HUES6 (cell line): ENCODE measurements at regions not wholly inside any gene's neighbourhood (a gene's known extent, or its start where the extent isn't known, plus 50 kb on each side); places are given as distances from the start of the nearest gene placed in this dataset.

Experiments used
- H3K27ac ChIP-seq: 2 replicates; pipeline ENCODE4 v1.7.0; 2013; ENCODE audit warnings: low read depth, mild to moderate bottlenecking, low read length, inconsistent platforms
- H3K27me3 ChIP-seq: 2 replicates; pipeline ENCODE4 v1.6.1; 2013; ENCODE audit warnings: low read length; ENCODE audit not compliant: control insufficient read depth, insufficient read depth
- H3K36me3 ChIP-seq: 2 replicates; pipeline ENCODE4 v1.6.1; 2013; ENCODE audit warnings: low read length; ENCODE audit not compliant: control insufficient read depth, insufficient read depth
- H3K4me1 ChIP-seq: 2 replicates; pipeline ENCODE4 v1.6.1; 2013; ENCODE audit warnings: low read length; ENCODE audit not compliant: control insufficient read depth, insufficient read depth
- H3K4me3 ChIP-seq: 2 replicates; pipeline ENCODE4 v1.5.1; 2013; ENCODE audit warnings: low read depth, low read length
- H3K9ac ChIP-seq: one replicate; pipeline ENCODE4 v1.6.1; 2013; ENCODE audit warnings: mild to moderate bottlenecking, low read length
- H3K9me3 ChIP-seq: 2 replicates; pipeline ENCODE4 v1.6.1; 2013; ENCODE audit warnings: low read depth, low read length; ENCODE audit not compliant: control insufficient read depth, insufficient read depth

- Histone ChIP-seq H3K9me3 (no peaks in the 10 kb centered on the region), H3K9ac (no peak overlapping the region), H3K4me1 (no peaks in the 10 kb centered on the region), H3K36me3 (no peaks in the 10 kb centered on the region), H3K4me3 (no peak overlapping the region), H3K27me3 (no peaks in the 10 kb centered on the region), H3K27ac (no peak overlapping the region)
These were observed 766.9 kb upstream of the NR2F2 start for GRCh38 chr15:95563634-95564033.

DNA sequence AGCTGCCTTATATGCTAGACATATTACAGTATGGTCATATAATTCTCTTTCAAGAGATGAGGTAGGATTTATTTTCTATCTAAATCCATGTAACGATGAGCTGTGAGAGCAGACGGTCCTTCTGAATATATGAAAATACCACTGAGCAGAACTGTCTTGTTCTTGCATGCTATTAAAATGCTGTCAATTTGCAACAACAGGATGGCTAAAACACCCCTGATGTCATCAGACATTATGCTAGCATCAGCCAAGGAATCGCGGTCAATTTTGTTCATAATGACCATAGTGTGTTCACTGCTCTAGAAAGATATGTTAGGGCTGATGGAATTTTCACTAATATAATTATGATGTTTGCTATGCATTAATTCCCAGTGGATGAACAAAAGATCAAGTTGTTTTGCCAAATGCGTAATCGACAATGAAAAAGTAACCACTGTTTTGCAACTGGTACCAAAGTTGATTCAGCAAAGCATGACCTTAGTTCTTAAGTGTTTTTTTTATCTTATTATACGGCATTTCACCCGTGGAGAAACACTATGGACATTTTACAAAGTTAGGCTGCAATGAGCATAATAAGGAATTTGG lies 765.4 kb upstream of the NR2F2 start:
- Histone ChIP-seq H3K4me3 (no peak overlapping the region), H3K9me3 (no peaks in the 10 kb centered on the region)

DNA sequence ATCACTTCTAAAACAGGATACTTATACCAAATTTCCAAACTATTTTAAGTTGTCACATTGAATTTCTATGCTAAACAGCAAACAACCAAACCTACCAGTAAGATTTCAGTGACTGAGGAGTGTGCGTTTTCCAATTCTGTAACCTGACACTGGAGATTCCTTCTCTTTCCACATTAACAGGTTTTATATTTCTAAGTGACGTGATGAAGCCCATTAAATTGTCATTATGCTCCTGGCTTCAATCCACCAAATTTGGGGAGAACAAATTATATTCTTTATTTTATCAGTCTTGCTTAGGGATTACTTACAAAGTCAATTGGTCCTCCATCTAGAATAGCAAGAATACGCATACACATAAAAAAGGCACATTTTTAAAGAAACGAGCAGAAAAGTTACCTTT lies 764.8 kb upstream of the NR2F2 start:
- no peaks in the 10 kb centered on the region for H3K9me3 ChIP-seq

More for the DNA sequence above, 765.4 kb upstream of the NR2F2 start:
- H3K9ac ChIP-seq, result no peak overlapping the region
- H3K27ac ChIP-seq, result no peak overlapping the region
- no peaks in the 10 kb centered on the region for H3K27me3 ChIP-seq
- no peaks in the 10 kb centered on the region for H3K36me3 ChIP-seq
- H3K4me1 ChIP-seq, result no peaks in the 10 kb centered on the region

DNA sequence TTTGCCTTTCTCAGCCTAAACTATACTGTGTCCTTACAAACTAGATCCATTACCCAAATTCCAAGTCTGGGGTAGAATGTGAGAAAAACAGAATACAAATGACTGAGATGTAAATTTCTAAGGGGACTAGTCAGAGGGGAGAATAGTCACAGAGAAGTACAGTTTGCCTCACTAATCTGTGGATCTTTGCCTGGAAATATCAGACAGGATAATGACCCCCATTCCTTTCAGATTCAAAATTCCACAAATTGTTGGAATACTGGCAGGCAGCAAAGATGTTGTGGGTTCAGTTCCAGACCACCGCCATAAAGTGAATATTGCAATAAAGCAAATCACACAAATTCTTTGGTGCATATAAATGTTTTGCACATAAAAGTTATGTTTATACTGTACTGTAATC lies 762.8 kb upstream of the NR2F2 start:
- no peaks in the 10 kb centered on the region for H3K27me3 ChIP-seq
- H3K9ac ChIP-seq, result no peak overlapping the region
- H3K27ac ChIP-seq, result no peak overlapping the region
- H3K4me3 ChIP-seq, result no peak overlapping the region
- H3K4me1 ChIP-seq, result no peaks in the 10 kb centered on the region
- peaks cover 4% of the 10 kb centered on the region; the same call in 1 of the 2 replicates for H3K9me3 ChIP-seq
- H3K36me3 ChIP-seq, result no peaks in the 10 kb centered on the region

More for the DNA sequence above, 764.8 kb upstream of the NR2F2 start:
- no peaks in the 10 kb centered on the region for H3K27me3 ChIP-seq
- no peak overlapping the region for H3K4me3 ChIP-seq
- H3K4me1 ChIP-seq, result no peaks in the 10 kb centered on the region
- H3K27ac ChIP-seq, result no peak overlapping the region
- H3K36me3 ChIP-seq, result no peaks in the 10 kb centered on the region
- H3K9ac ChIP-seq, result no peak overlapping the region

DNA sequence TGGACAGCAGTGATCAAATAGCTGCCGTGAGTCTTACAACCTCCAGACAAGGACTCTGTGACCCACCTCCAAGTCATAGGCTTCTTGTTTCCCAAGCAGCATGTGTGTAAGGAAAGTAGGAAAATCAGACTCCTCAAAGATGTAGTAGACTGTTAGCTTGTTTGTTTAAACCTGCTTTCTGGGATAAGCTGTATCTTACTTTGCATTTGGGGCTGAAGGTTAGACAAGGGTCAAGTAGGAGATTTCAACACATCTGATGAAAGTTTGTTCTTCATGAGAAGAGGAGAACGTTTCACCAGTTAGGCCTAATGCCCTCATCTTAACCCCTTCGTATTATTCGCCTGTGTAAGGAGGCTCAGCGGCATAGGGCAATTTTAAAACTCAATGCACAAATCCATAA lies 756.4 kb upstream of the NR2F2 start:
- Histone ChIP-seq H3K4me3 (no peak overlapping the region), H3K36me3 (no peaks in the 10 kb centered on the region), H3K9ac (no peak overlapping the region), H3K27ac (no peak overlapping the region), H3K9me3 (peaks cover 4% of the 10 kb centered on the region; the same call in 1 of the 2 replicates), H3K4me1 (no peaks in the 10 kb centered on the region), H3K27me3 (no peaks in the 10 kb centered on the region)

- Histone ChIP-seq H3K9ac (no peak overlapping the region), H3K4me3 (no peak overlapping the region), H3K4me1 (no peaks in the 10 kb centered on the region), H3K27me3 (no peaks in the 10 kb centered on the region), H3K27ac (no peak overlapping the region), H3K9me3 (no peaks in the 10 kb centered on the region), H3K36me3 (no peaks in the 10 kb centered on the region)
These were observed 752.6 kb upstream of the NR2F2 start for GRCh38 chr15:95577927-95578326.

DNA sequence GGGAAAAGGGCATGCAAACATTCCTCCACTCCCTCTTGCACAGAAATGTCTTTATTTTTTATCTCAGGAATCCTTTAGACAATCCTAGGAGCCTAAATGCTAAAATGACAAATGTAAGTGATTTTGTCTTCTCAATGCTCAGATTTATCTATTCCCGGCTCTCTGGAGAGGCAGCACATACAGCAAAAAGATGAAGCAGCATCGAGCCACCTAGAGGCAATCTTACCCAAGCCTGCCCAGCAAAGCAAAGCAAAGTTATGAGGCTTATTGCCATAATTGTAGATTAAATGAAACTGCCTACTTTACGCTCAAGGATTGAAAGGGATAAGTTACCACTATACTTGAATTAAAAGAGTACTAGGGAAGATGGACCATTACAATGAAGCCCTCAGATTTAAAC lies 750.4 kb upstream of the NR2F2 start:
- no peaks in the 10 kb centered on the region for H3K36me3 ChIP-seq
- H3K27ac ChIP-seq, result no peak overlapping the region
- no peak overlapping the region for H3K4me3 ChIP-seq
- no peaks in the 10 kb centered on the region for H3K4me1 ChIP-seq
- H3K9ac ChIP-seq, result no peak overlapping the region
- no peaks in the 10 kb centered on the region for H3K27me3 ChIP-seq
- H3K9me3 ChIP-seq, result no peaks in the 10 kb centered on the region

DNA sequence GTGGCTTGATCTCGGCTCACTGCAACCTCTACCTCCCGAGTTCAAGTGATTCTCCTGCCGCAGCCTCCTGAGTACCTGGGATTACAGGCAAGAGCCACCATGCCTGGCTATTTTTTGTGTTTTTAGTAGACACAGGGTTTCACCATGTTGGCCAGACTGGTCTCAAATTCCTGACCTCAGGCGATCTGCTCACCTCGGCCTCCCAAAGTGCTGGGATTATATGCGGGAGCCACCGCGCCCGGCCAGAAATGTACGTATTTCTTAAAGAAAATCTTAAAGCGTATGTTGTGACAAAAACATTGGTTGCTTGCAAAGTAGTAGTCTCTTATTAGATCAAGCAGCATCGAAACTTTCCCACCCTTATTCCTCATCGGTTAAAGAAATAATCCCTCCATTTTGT lies 748.9 kb upstream of the NR2F2 start:
- no peak overlapping the region for H3K27ac ChIP-seq
- no peaks in the 10 kb centered on the region for H3K4me1 ChIP-seq
- H3K36me3 ChIP-seq, result no peaks in the 10 kb centered on the region
- no peak overlapping the region for H3K4me3 ChIP-seq
- H3K9me3 ChIP-seq, result no peaks in the 10 kb centered on the region
- no peaks in the 10 kb centered on the region for H3K27me3 ChIP-seq
- no peak overlapping the region for H3K9ac ChIP-seq

GRCh38 chr15:95584088-95584487 lies 746.4 kb upstream of the NR2F2 start:
- Histone ChIP-seq H3K4me1 (no peaks in the 10 kb centered on the region), H3K27ac (no peak overlapping the region), H3K36me3 (no peaks in the 10 kb centered on the region), H3K27me3 (no peaks in the 10 kb centered on the region), H3K9ac (no peak overlapping the region), H3K9me3 (no peaks in the 10 kb centered on the region), H3K4me3 (no peak overlapping the region)

DNA sequence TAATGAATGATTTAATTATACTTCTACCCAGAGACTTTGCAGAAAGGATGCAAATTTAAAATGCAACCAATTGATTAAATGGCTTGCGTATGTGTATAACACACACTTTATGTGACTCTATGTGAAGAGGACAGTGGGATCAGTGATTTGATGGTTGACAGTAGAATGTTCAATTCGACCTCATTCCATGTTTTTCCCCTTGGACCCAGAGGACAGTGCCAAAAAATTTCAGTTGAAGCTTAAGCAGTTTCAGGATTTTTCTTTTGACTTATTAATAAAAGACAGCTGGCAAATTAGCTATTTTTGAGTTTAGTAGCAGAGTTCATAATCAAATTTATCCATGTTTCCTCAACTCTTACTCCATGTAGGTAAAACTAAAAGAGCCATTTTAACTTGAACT lies 742.4 kb upstream of the NR2F2 start:
- Histone ChIP-seq H3K4me3 (no peak overlapping the region), H3K9ac (no peak overlapping the region), H3K27me3 (no peaks in the 10 kb centered on the region), H3K9me3 (no peaks in the 10 kb centered on the region), H3K27ac (no peak overlapping the region), H3K4me1 (no peaks in the 10 kb centered on the region), H3K36me3 (no peaks in the 10 kb centered on the region)

DNA sequence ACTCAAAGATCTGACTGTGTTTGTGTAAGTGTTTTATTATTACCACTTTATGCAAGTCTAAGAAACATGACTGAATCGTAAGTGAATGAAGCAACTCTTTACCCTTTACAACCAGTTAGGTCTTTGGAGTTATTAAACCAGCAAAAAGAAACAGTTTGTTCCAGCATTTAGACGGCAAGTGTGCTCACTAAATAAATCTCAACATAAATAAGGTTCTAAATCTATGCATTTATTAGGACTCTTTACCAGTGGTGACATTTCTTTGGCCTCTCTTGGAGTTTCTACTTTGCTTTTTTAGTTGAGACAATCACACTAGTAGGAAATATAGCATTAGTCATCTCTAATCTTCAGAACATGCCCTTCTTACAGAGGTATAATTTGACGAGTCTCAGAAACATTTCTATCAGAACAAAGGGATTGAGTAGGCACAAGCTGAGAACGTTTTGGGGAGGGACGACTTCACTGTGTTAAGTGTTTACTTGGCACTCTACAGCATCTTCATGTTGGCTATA lies 739.9 kb upstream of the NR2F2 start:
- H3K36me3 ChIP-seq, result no peaks in the 10 kb centered on the region
- H3K9me3 ChIP-seq, result no peaks in the 10 kb centered on the region

More for the DNA sequence above, 739.9 kb upstream of the NR2F2 start:
- Histone ChIP-seq H3K27me3 (no peaks in the 10 kb centered on the region), H3K4me3 (no peak overlapping the region), H3K27ac (no peak overlapping the region), H3K4me1 (no peaks in the 10 kb centered on the region), H3K9ac (no peak overlapping the region)
